Frontal cortex (tissue), 3 donors: ENCODE measurements at regions not wholly inside any gene's neighbourhood (a gene's known extent, or its start where the extent isn't known, plus 50 kb on each side); places are given as distances from the start of the nearest gene placed in this dataset.
"Not testable (repeated sequence)": the region's sequence is repeated elsewhere in the genome, so short reads cannot be mapped to it uniquely, and the experiment has no call there.

Experiments
- DNase-seq, 2 donors: peaks; one replicate each; pipeline ENCODE4 v3.0.0; 2012; ENCODE audit warnings: low spot score in 2 of 2
- FAIRE-seq: peaks from 2 replicates; lab custom pipeline; 2012; peaks lifted over from hg19 to GRCh38; lab: Jason Lieb, UNC
- donor health status: control.
- donor health status: control.
- donor health status: control.

GRCh38 chr17:13113821-13114525 lies 96.1 kb upstream of the ELAC2 start:
- no peak for FAIRE-seq
- no peak for DNase-seq

GRCh38 chr17:13107676-13108235 lies 89.9 kb upstream of the ELAC2 start:
- DNase-seq = no peak
- FAIRE-seq = no peak

- FAIRE-seq (no peak), DNase-seq (no peak)
Observed at GRCh38 chr17:13106171-13106570, 88.3 kb upstream of the ELAC2 start.

- no peak for FAIRE-seq
- DNase-seq = no peak
Observed at GRCh38 chr17:13104576-13104975, 86.7 kb upstream of the ELAC2 start.

GRCh38 chr17:13102477-13102876 lies 84.7 kb upstream of the ELAC2 start:
- DNase-seq (no peak), FAIRE-seq (no peak)

GRCh38 chr17:13099926-13100325 lies 82.1 kb upstream of the ELAC2 start:
- FAIRE-seq = no peak
- DNase-seq = no peak

GRCh38 chr17:13099089-13099735 lies 81.4 kb upstream of the ELAC2 start:
- no peak for DNase-seq
- no peak for FAIRE-seq

- DNase-seq = no peak
- FAIRE-seq = no peak
Observed at GRCh38 chr17:13096291-13096690, 78.5 kb upstream of the ELAC2 start.

- not testable (repeated sequence) for DNase-seq, FAIRE-seq
Observed at GRCh38 chr17:13092010-13092409, 74.2 kb upstream of the ELAC2 start.

GRCh38 chr17:13088666-13089065 lies 70.8 kb upstream of the ELAC2 start:
- no peak for DNase-seq
- no peak for FAIRE-seq

- no peak for FAIRE-seq
- DNase-seq = no peak
Observed at GRCh38 chr17:13087802-13088201, 70.0 kb upstream of the ELAC2 start.

- FAIRE-seq = no peak
- DNase-seq = no peak
Observed at GRCh38 chr17:13086142-13086769, 68.4 kb upstream of the ELAC2 start.

- FAIRE-seq (no peak), DNase-seq (no peak)
Observed at GRCh38 chr17:13085578-13085977, 67.8 kb upstream of the ELAC2 start.

GRCh38 chr17:13084420-13084819 lies 66.6 kb upstream of the ELAC2 start:
- DNase-seq (no peak), FAIRE-seq (no peak)

GRCh38 chr17:13078591-13079385 lies 61.0 kb upstream of the ELAC2 start:
- DNase-seq = no peak
- FAIRE-seq = no peak

GRCh38 chr17:13076905-13077304 lies 59.1 kb upstream of the ELAC2 start:
- DNase-seq (no peak), FAIRE-seq (no peak)

GRCh38 chr17:13074026-13074425 lies 56.2 kb upstream of the ELAC2 start:
- FAIRE-seq (no peak), DNase-seq (no peak)

GRCh38 chr17:13073018-13073417 lies 55.2 kb upstream of the ELAC2 start:
- DNase-seq (no peak), FAIRE-seq (no peak)

- no peak for FAIRE-seq
- DNase-seq = no peak
Observed at GRCh38 chr17:13070732-13071131, 52.9 kb upstream of the ELAC2 start.

- FAIRE-seq (no peak), DNase-seq (no peak)
Observed at GRCh38 chr17:13067629-13068303, 49.9 kb upstream of the ELAC2 start.
